ENCODE measurements at regions not wholly inside any gene's neighbourhood (a gene's known extent, or its start where the extent isn't known, plus 50 kb on each side); places are given as distances from the start of the nearest gene placed in this dataset.

DNA sequence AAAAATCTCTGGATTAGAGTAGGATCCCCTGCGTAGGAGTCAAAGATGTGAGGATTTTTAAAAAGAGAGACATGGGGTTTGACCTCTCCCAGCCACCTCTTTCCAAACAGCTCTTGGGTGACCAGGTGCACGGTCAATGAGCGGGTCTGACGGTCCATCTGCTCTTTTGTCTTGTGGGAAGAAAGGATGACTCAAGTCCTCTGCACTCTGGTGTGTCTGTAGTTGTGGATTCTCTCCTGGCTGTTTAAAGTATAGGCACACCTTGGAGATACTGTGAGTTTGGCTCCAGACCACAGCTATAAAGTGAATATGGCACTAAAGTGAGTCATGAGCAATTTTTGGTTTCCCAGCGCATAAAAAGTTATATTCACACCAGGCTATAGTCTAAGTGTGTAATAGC lies 209.8 kb downstream of the BMP7 start:
- DNase-seq (ENCODE audit: low read depth): no peak

DNA sequence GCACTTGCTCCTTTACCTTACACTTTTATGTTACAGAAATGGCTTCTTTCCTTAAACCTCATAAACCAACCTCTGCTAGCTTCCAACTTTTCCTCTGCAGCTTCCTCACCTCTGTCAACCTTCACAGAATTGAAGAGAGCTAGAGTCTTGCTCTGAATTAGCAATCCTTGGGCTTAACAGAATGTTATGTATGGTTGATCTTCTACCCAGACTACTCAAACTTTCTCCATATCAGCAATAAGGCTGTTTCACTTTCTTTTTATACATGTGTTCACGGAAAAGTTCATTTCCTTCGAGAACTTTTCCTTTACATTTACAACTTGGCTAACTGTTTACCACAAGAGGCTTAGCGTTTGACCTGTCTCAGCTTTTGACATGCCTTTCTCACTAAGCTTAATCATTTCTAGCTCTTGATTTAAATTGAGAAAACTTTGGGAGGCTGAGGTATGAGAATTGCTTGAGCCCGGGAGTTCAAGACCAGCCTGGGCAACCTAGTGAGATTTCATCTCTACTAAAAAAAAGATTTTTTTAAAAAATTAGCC lies 207.3 kb downstream of the BMP7 start:
- no peak for DNase-seq (ENCODE audit: low read depth)

GRCh38 chr20:57060407-57061050 lies 205.9 kb downstream of the BMP7 start:
- DNase-seq (ENCODE audit: low read depth): no peak

GRCh38 chr20:57061051-57061900 lies 205.2 kb downstream of the BMP7 start:
- DNase-seq (ENCODE audit: low read depth): no peak

DNA sequence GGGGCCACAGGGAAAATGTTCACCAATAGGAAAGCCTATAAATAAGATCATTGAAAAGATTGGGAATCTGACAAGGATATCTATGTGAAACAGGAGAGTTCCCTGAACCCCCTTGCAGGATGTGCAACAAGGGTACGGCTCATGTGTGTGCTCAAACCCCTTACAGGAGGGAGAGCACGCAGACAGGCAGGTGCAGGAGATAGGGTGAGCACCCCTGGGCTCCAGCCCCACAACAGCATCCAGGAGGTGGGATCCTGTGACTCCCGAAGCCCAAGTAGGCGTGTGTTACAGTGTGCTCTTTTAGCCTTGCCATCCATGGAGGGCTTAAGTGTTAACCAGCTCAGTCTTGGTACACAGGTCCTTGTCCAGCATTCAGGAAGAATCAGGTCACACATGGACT lies 204.2 kb downstream of the BMP7 start:
- DNase-seq (ENCODE audit: low read depth): no peak

DNA sequence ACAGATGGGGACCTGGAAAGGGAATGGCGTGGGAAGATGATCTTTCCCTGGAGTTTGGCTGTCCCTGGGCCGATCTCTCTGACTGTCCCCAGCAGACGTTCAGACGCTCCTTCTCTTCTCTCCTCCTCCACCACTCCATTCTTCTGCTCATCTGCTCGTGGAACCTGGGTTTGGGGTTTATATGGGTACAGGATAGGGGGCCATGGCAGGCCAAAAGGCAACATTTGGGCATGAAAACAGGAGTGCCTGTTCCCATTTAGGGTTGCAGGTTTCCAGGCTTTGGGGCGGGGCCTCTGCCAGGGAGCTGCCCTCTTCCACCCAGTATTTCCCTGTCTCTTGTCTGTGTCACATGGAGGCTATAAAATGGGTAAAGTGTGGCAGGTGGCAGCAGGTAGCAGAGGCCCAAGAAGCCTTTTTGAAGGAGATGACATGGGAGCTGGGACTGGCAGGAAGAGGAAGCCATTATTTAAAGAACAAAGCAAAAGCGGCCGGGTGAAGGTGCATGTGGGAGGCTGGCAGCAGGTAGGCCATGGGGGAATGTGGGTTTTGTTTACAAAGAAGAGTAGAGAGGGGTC lies 203.7 kb downstream of the BMP7 start:
- no peak for DNase-seq (ENCODE audit: low read depth)

DNA sequence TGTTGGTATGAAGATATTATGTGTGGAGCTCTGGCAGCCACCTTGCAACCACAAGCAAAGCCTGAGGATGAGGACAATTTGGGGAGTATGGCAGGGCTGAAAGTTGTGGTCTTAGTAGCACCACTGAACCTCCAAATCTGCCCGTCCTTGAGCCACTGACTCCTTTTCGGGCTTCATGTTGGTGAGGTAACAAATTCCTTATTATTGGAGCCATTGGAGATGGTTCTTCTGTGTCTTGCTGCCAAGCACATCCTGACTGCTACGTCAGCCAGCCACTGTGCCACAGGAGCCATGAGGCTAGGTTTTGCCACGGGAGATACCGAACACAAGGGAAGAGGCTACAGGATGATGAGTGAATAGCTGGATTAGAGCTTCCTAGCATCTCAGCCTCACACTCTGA lies 201.6 kb downstream of the BMP7 start:
- no peak for DNase-seq (ENCODE audit: low read depth)

DNA sequence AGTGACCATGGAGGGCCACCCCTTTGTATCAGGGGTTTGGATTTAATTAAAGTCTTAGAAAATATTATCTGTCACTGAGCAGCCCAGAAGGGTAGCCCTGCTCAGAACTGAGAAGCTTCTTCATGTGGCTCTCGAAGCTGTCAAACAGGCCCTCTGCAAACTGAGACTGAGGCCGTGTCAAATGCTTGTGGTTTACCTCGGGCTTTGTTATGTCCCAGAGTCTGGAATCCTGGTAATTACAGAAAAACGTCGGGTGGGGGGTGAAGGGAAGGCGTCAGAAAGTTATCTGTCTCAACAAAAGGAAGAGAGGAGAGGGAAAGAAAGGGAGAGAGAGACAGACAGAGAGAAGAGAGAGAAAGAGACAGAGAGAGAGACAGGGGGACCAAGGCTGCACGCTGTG lies 200.8 kb downstream of the BMP7 start:
- DNase-seq (ENCODE audit: low read depth): no peak

DNA sequence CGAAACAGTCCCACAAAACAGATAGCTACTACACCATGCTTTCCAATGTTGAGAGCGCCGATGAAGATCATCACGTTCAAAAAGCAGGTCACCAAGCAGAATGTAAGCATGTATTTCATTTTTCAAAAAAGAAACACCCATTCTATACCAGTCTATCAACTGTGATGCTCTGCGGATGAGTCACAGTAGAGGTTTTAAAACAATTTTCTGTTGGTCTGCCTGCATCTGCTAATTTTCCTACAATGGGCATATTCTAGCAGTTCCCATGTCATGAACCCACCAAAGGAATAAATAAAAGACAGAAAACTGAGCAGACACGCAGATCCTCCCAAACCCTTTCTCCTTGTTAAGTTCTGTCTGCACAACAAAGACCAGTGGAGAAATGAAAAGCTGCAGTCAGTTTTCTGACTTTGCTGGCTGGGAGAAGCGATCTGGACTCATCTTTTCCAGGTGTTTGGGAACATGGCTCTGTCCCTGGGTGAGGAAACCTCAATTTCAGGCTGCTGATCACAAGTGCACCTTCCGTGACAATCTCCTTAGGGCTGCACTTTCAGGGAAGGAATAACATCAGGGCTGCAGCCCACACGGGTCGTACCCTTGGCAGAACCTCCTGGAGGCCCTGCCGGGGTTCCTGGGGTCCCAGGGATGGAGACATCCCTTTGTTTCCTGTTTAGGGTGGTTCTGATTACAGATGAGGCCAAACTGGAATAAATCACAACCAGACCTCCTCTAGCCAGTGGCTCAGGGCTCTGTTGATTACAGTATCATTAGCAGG lies 200.1 kb downstream of the BMP7 start:
- no peak for DNase-seq (ENCODE audit: low read depth)

- DNase-seq (ENCODE audit: low read depth): no peak
These were observed 197.0 kb downstream of the BMP7 start for GRCh38 chr20:57069442-57069841.

GRCh38 chr20:57070296-57070695 lies 196.1 kb downstream of the BMP7 start:
- DNase-seq (ENCODE audit: low read depth): no peak

- DNase-seq (ENCODE audit: low read depth): no peak
These were observed 195.1 kb downstream of the BMP7 start for GRCh38 chr20:57071283-57071731.

- DNase-seq (ENCODE audit: low read depth): no peak
These were observed 194.4 kb downstream of the BMP7 start for GRCh38 chr20:57071954-57072583.

DNA sequence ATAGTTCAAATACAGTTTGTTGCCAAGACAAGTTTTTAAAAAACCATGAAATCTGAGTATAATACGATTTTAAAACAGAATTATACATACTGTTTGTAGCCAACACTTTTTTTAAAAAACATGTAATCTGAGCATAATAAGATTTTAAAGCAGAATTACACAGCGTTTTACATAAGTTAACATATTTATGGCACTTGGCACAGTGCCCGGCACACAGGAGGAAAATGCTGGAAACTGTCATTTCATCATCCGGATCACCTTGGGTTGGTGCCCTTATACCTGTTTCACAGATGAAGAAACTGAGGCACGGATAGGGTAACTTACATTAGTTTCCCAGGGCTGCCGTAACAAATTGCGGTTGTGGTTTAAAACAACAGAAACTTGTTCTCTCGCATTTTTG lies 193.0 kb downstream of the BMP7 start:
- no peak for DNase-seq (ENCODE audit: low read depth)

GRCh38 chr20:57074386-57074785 lies 192.1 kb downstream of the BMP7 start:
- DNase-seq (ENCODE audit: low read depth): no peak

GRCh38 chr20:57075181-57075580 lies 191.3 kb downstream of the BMP7 start:
- no peak for DNase-seq (ENCODE audit: low read depth)

DNA sequence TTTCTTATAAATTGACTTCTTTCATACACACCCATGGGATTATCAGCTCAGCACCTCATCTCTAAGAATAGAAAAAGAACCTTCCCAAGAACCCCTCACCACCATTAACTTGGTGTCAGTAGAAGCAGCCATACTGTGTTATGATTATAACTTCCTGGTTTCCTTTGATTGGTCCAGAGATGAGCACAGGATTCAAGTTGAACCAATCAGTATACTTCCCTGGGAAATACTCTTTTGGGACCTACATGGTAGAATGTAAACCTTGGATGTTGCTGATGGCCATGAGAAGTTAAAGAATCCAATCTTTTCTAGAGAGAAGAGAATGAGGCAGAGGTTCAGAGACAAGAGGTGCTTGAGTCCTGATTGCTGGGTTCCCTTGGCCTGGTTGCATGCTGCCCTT lies 190.8 kb downstream of the BMP7 start:
- DNase-seq (ENCODE audit: low read depth): no peak

DNA sequence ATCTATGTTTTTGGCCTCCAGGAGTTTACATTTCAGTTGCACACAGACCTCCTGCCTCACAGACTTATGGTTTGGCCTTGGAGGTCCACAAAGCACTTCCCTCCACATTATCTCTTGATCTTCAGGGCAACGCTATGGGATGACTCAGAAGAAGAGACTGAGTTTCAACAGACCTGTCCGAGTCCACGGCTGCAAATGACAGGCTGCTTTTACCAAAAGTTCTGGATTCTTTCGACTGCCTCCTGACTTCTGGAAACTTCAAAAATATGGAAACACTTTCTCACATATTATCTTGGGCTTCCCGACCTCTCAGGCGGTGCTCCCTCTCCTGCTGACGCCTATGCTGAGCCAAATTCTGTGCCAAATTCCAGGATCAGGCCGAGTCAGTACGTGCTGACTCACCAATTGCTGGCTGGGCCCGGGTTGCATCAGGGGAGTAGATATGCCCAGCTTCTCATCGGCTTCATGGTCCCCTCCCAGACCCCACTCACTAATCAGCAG lies 190.2 kb downstream of the BMP7 start:
- peak; percentile 23 for DNase-seq (ENCODE audit: low read depth)

GRCh38 chr20:57076951-57077350 lies 189.5 kb downstream of the BMP7 start:
- DNase-seq (ENCODE audit: low read depth): no peak

DNA sequence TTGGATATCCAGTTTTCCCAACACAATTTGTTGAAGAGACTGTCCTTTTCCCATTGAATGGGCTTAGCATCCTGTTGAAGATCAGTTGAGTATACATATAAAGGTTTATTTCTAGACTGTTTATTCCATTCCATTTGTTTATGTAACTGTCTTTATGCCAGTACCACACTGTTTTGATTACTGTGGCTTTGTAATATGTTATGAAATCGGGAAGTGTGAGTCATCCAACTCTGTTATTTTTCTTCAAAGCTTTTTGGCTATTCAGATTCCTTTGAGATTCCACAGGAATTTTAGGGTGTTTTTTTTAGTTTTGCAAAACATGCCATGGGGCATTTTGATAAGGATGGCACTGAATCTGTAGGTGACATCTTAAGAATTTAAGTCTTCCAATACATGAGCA lies 188.3 kb downstream of the BMP7 start:
- no peak for DNase-seq (ENCODE audit: low read depth)
